Adrenal gland (tissue), 9 donors: ENCODE measurements at regions not wholly inside any gene's neighbourhood (a gene's known extent, or its start where the extent isn't known, plus 50 kb on each side); places are given as distances from the start of the nearest gene placed in this dataset.

Experiments used
- DNase-seq, 7 donors: peaks; one replicate each; pipeline ENCODE4 v3.0.0-alpha.2; 2019 to 2020
- H3K27ac ChIP-seq, 5 donors: fragments of 200-600 bp; sonication (generic) in 4 of 5; 1 replicate in 3 of 5; 2 replicates in 2 of 5; pipeline versions ENCODE4 v1.5.1 to v1.8.0; 2016 to 2020; ENCODE audit warnings: mild to moderate bottlenecking in 1 of 5
- H3K27me3 ChIP-seq: fragments of 200-600 bp; 2 replicates; pipeline ENCODE4 v1.8.0; 2021
- H3K36me3 ChIP-seq, 2 donors: fragments of 200-600 bp; replicated peaks in 1 of 2; 1 replicate in 1 of 2; 2 replicates in 1 of 2; pipeline versions ENCODE4 v1.5.1 to v1.8.0; 2018 to 2022
- H3K4me1 ChIP-seq, 2 donors: fragments of 200-600 bp; replicated peaks in 1 of 2; 1 replicate in 1 of 2; 2 replicates in 1 of 2; pipeline versions ENCODE4 v1.5.1 to v1.8.0; 2018 to 2021
- H3K4me3 ChIP-seq, 4 donors: fragments of 200-600 bp; sonication (generic) in 3 of 4; one replicate each; pipeline ENCODE4 v1.5.1; 2016 to 2018
- H3K9me3 ChIP-seq, 3 donors: fragments of 200-600 bp; sonication (generic) in 1 of 3; replicated peaks in 1 of 3; 1 replicate in 2 of 3; 2 replicates in 1 of 3; pipeline versions ENCODE4 v1.5.1 to v1.8.0; 2016 to 2021
- CTCF ChIP-seq, 6 experiments: fragments of 450-650 bp in 4 of 6; fragments of 200-600 bp in 2 of 6; sonication (generic) in 1 of 6; IDR thresholded peaks; 1 replicate in 5 of 6; 2 replicates in 1 of 6; pipeline versions ENCODE4 v1.5.1 to v1.8.0; 2016 to 2021; ENCODE audit warnings: antibody characterized with exemption in 6 of 6, mild to moderate bottlenecking in 2 of 6, moderate library complexity in 1 of 6
- POLR2A ChIP-seq, 2 donors: fragments of 450-650 bp; IDR thresholded peaks; one replicate each; pipeline ENCODE4 v1.6.1; 2017; ENCODE audit warnings: antibody characterized with exemption in 2 of 2, mild to moderate bottlenecking in 2 of 2, moderate library complexity in 1 of 2
- WGBS, 4 donors: extraction: QIAGEN DNeasy Blood & Tissue Kit in 2 of 4; methylation state at CpG; one replicate each; pipeline versions ENCODE4 v1.1.5 to v1.1.7; 2013 to 2017; 5-methylcytosine and 5-hydroxymethylcytosine counted together
- intact Hi-C, 2 donors: fragments of 100-400 bp; cut with DNase I; formaldehyde crosslinking; loops; one replicate each; pipeline versions ENCODE4 v1.14.1 to v1.15.0; 2022 to 2023
- donor health status: healthy with polysubstance abuse.
- donor health status: Bipolar disorder and iron deficiency.
- donor health status: DM: yes; HTN: yes; CAD: no.
- donor health status: DM: no; HTN: no; CAD: no.
- donor health status: DM: no; HTN: no; CAD: no.

- Histone ChIP-seq H3K36me3 (no peaks in the 10 kb centered on the region), H3K27me3 (no peaks in the 10 kb centered on the region), H3K27ac (no peak overlapping the region), H3K4me3 (no peak overlapping the region), H3K4me1 (no peaks in the 10 kb centered on the region), H3K9me3 (no peaks in the 10 kb centered on the region)
- 58 to 72% (median 68%) methylated on average over 3 of the region's 3 CpGs for WGBS, 4 donors
- intact Hi-C loops = no loop called here
- DNase-seq = no peak
- TF ChIP-seq CTCF (IDR thresholded peaks at IDR 0.05) = no peak
- no peak for TF ChIP-seq POLR2A (IDR thresholded peaks at IDR 0.05)
Measured at GRCh38 chr9:27750566-27750965, 177.3 kb upstream of the C9orf72 start.

- no peak for TF ChIP-seq CTCF (IDR thresholded peaks at IDR 0.05)
- TF ChIP-seq POLR2A (IDR thresholded peaks at IDR 0.05) = no peak
- Histone ChIP-seq H3K9me3 (no peaks in the 10 kb centered on the region), H3K4me1 (no peaks in the 10 kb centered on the region), H3K4me3 (no peak overlapping the region), H3K27ac (no peak overlapping the region), H3K27me3 (no peaks in the 10 kb centered on the region), H3K36me3 (no peaks in the 10 kb centered on the region)
- 74 to 89% (median 84%) methylated on average over 4 of the region's 4 CpGs for WGBS, 4 donors
- DNase-seq = no peak
- intact Hi-C loops = no loop called here
Measured at GRCh38 chr9:27752069-27752468, 178.8 kb upstream of the C9orf72 start.

GRCh38 chr9:27755846-27756245, 182.6 kb upstream of the C9orf72 start:
- H3K9me3 ChIP-seq = no peaks in the 10 kb centered on the region
- TF ChIP-seq CTCF (IDR thresholded peaks at IDR 0.05) (no peak), POLR2A (IDR thresholded peaks at IDR 0.05) (no peak)
- H3K36me3 ChIP-seq = no peaks in the 10 kb centered on the region
- 38 to 43% (median 40%) methylated on average over 2 of the region's 2 CpGs for WGBS, 4 donors
- H3K27me3 ChIP-seq = no peaks in the 10 kb centered on the region
- DNase-seq = no peak
- intact Hi-C loops = no loop called here
- no peak overlapping the region for H3K4me3 ChIP-seq
- H3K4me1 ChIP-seq = no peaks in the 10 kb centered on the region
- H3K27ac ChIP-seq = no peak overlapping the region

GRCh38 chr9:27756418-27756817, 183.1 kb upstream of the C9orf72 start:
- intact Hi-C loops = no loop called here
- Histone ChIP-seq H3K4me3 (no peak overlapping the region), H3K27me3 (no peaks in the 10 kb centered on the region), H3K36me3 (no peaks in the 10 kb centered on the region), H3K4me1 (no peaks in the 10 kb centered on the region), H3K9me3 (no peaks in the 10 kb centered on the region), H3K27ac (no peak overlapping the region)
- no peak for DNase-seq
- TF ChIP-seq POLR2A (IDR thresholded peaks at IDR 0.05) (no peak), CTCF (IDR thresholded peaks at IDR 0.05) (no peak)
- 72 to 82% (median 73%) methylated on average over 5 of the region's 5 CpGs for WGBS, 4 donors
